Nephron (organoid): ENCODE measurements at regions not wholly inside any gene's neighbourhood (a gene's known extent, or its start where the extent isn't known, plus 50 kb on each side); places are given as distances from the start of the nearest gene placed in this dataset.

ENCODE experiments used
- H3K27ac Mint-ChIP-seq, 3 experiments: 2 replicates each; pipeline ENCODE4 v1.8.0; 2020; ENCODE audit warnings: mixed read lengths in 3 of 3, mild to moderate bottlenecking in 2 of 3, moderate library complexity in 1 of 3
- H3K27me3 Mint-ChIP-seq: 2 replicates; pipeline ENCODE4 v1.8.0; 2021; ENCODE audit warnings: low read depth, mild to moderate bottlenecking, moderate library complexity, mixed read lengths
- H3K36me3 Mint-ChIP-seq: 2 replicates; pipeline ENCODE4 v1.8.0; 2020; ENCODE audit warnings: low read depth, mixed read lengths
- H3K4me1 Mint-ChIP-seq: 2 replicates; pipeline ENCODE4 v1.8.0; 2020; ENCODE audit warnings: mixed read lengths
- H3K4me3 Mint-ChIP-seq, 3 experiments: 2 replicates each; pipeline ENCODE4 v1.8.0; 2020; ENCODE audit warnings: mild to moderate bottlenecking in 3 of 3, mixed read lengths in 3 of 3, moderate library complexity in 2 of 3
- H3K9me3 Mint-ChIP-seq: 2 replicates; pipeline ENCODE4 v1.8.0; 2020; ENCODE audit warnings: mixed read lengths
- TF ChIP-seq, protein P1 (sequence below), 3 experiments: fragments of 200-600 bp; sonication (generic); IDR thresholded peaks; one replicate each; pipeline ENCODE4 v1.5.0; 2021; ENCODE audit warnings: antibody characterized with exemption in 3 of 3; ENCODE audit not compliant: unreplicated experiment in 3 of 3

- peaks cover 28% of the 10 kb centered on the region for H3K4me1 Mint-ChIP-seq
- TF ChIP-seq, protein P1, sequence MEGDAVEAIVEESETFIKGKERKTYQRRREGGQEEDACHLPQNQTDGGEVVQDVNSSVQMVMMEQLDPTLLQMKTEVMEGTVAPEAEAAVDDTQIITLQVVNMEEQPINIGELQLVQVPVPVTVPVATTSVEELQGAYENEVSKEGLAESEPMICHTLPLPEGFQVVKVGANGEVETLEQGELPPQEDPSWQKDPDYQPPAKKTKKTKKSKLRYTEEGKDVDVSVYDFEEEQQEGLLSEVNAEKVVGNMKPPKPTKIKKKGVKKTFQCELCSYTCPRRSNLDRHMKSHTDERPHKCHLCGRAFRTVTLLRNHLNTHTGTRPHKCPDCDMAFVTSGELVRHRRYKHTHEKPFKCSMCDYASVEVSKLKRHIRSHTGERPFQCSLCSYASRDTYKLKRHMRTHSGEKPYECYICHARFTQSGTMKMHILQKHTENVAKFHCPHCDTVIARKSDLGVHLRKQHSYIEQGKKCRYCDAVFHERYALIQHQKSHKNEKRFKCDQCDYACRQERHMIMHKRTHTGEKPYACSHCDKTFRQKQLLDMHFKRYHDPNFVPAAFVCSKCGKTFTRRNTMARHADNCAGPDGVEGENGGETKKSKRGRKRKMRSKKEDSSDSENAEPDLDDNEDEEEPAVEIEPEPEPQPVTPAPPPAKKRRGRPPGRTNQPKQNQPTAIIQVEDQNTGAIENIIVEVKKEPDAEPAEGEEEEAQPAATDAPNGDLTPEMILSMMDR (IDR thresholded peaks at IDR 0.05; ENCODE audit: unreplicated experiment in 3 of 3): no peak
- H3K36me3 Mint-ChIP-seq: no peaks in the 10 kb centered on the region
- H3K27me3 Mint-ChIP-seq: peaks cover 7% of the 10 kb centered on the region
- no peaks in the 10 kb centered on the region for H3K9me3 Mint-ChIP-seq
- no peak overlapping the region for H3K27ac Mint-ChIP-seq
- no peak overlapping the region for H3K4me3 Mint-ChIP-seq
Measured at GRCh38 chr1:181155339-181155738, 66.8 kb downstream of the IER5 start.

GRCh38 chr1:181159451-181160140, 71.1 kb downstream of the IER5 start:
- no peak overlapping the region for H3K4me3 Mint-ChIP-seq
- H3K36me3 Mint-ChIP-seq: peaks cover 4% of the 10 kb centered on the region
- no peak overlapping the region for H3K27ac Mint-ChIP-seq
- H3K9me3 Mint-ChIP-seq: peaks cover 17% of the 10 kb centered on the region
- H3K27me3 Mint-ChIP-seq: peaks cover 7% of the 10 kb centered on the region
- TF ChIP-seq, protein P1 (IDR thresholded peaks at IDR 0.05; ENCODE audit: unreplicated experiment in 3 of 3): no peak
- no peaks in the 10 kb centered on the region for H3K4me1 Mint-ChIP-seq

DNA sequence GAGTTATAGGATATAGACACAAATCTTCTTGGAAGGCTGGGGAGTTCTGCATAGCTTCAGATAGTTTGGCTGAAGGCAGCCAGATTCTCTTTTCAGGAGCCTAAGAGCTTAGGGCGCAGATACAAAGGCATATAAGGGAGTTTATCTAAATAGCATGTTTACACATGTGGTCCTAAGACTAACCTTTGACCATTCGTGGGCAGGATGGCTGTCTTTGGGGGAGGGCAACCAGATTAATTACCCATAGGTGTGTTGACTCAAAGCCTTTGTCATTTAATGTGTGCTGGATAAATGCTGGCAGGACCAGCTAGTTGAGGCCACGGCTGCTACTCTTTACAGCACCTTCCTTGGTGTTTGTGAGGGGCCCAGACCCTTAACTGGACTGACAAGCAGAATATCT, 71.8 kb downstream of the IER5 start:
- H3K27ac Mint-ChIP-seq: no peak overlapping the region
- H3K27me3 Mint-ChIP-seq: peaks cover 7% of the 10 kb centered on the region
- peaks cover 4% of the 10 kb centered on the region for H3K36me3 Mint-ChIP-seq
- no peak overlapping the region for H3K4me3 Mint-ChIP-seq
- H3K9me3 Mint-ChIP-seq: peaks cover 19% of the 10 kb centered on the region
- TF ChIP-seq, protein P1 (IDR thresholded peaks at IDR 0.05; ENCODE audit: unreplicated experiment in 3 of 3): no peak
- H3K4me1 Mint-ChIP-seq: no peaks in the 10 kb centered on the region

DNA sequence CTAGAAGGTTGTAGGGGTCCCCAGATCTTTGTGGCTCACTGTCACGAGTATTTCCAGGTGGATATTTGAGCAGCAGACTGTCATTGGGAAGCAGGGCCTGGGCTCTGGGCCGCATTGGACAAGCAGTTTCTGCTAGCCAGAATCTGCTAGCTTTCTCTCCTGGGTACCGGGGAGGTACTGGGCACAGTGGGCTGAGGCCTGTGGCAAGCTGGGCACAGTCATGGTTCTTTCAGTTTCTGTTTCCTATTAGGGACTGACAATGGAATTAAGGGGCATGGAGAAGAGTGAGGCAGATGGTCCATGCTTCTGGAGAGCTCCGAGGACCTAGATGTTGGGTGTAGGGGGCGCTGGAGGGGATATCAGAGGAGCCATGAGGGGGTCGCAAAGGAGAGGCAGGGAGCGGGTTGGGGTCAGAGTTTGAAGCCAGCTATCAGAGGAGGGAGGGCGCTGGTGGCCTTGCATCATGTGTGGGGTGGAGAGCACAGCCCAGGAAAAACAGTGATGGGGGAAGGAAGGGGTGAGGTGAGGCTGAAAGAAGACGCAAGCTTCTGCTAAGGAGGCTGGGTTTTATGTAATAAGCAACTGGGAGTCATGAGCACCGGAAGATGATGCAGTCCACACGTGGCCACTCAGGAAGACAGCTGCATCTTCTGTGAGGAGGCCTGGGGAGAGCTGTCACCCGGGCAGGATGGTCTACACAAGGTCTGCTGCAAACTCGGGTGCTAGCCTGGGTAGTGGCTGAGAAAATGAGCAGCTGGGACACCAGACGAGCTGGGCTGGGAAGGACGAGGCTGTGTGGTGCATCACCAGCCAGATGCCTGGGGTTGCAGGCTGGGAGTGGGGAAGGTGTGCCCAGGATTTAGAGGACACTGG, 72.7 kb downstream of the IER5 start:
- TF ChIP-seq, protein P1 (IDR thresholded peaks at IDR 0.05; ENCODE audit: unreplicated experiment in 3 of 3): no peak
- peaks cover 4% of the 10 kb centered on the region for H3K36me3 Mint-ChIP-seq
- H3K27me3 Mint-ChIP-seq: peaks cover 7% of the 10 kb centered on the region
- H3K4me1 Mint-ChIP-seq: peaks cover under 1% of the 10 kb centered on the region
- no peak overlapping the region for H3K4me3 Mint-ChIP-seq
- H3K27ac Mint-ChIP-seq: no peak overlapping the region
- peaks cover 20% of the 10 kb centered on the region for H3K9me3 Mint-ChIP-seq

DNA sequence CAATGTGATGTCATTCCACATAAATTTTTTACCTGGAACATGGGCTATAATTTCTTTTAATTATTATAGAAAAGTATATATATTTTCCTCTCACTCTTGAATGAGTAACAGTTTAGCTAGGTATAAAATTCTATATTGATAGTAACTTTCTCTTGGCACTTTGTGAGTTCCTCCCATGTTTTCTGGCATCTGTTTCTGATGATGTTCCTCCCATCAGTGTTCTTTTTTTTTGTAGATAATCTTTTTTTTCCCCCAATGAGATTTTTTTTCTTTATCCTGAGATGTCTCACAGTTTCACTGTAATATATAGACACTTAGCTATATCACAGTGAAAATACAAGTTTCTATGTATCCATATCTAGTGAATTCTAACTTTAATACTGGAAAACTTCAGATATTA, 75.2 kb downstream of the IER5 start:
- TF ChIP-seq, protein P1 (IDR thresholded peaks at IDR 0.05; ENCODE audit: unreplicated experiment in 3 of 3): no peak
- H3K27me3 Mint-ChIP-seq: no peaks in the 10 kb centered on the region
- peaks cover 5% of the 10 kb centered on the region for H3K4me1 Mint-ChIP-seq
- H3K9me3 Mint-ChIP-seq: peaks cover 23% of the 10 kb centered on the region
- H3K4me3 Mint-ChIP-seq: no peak overlapping the region
- no peak overlapping the region for H3K27ac Mint-ChIP-seq
- peaks cover 4% of the 10 kb centered on the region for H3K36me3 Mint-ChIP-seq
